GM10266 (cell line): ENCODE measurements at regions not wholly inside any gene's neighbourhood (a gene's known extent, or its start where the extent isn't known, plus 50 kb on each side); places are given as distances from the start of the nearest gene placed in this dataset.
"Not testable (repeated sequence)": the region's sequence is repeated elsewhere in the genome, so short reads cannot be mapped to it uniquely, and the experiment has no call there.

Source experiments
- DNase-seq: peaks from one replicate; pipeline ENCODE4 v3.0.0; 2012; ENCODE audit errors: extremely low spot score
- CTCF ChIP-seq: IDR thresholded peaks from 2 replicates; pipeline ENCODE4 v1.5.1; 2012; ENCODE audit warnings: mild to moderate bottlenecking, low read depth; ENCODE audit not compliant: control insufficient read depth, insufficient read depth; ENCODE audit errors: missing control alignments

- DNase-seq = no peak
- TF ChIP-seq CTCF = no peak
Measured at GRCh38 chr12:126936181-126936851, 1330.7 kb upstream of the TMEM132C start.

GRCh38 chr12:126937431-126937830 lies 1329.5 kb upstream of the TMEM132C start:
- no peak for TF ChIP-seq CTCF
- DNase-seq = no peak

- no peak for TF ChIP-seq CTCF
- DNase-seq = no peak
Measured at GRCh38 chr12:126944684-126945083, 1322.3 kb upstream of the TMEM132C start.

GRCh38 chr12:126946958-126947357 lies 1320.0 kb upstream of the TMEM132C start:
- DNase-seq = not testable (repeated sequence)

GRCh38 chr12:126949558-126949957 lies 1317.4 kb upstream of the TMEM132C start:
- DNase-seq = no peak
- TF ChIP-seq CTCF = no peak

- DNase-seq = no peak
- no peak for TF ChIP-seq CTCF
Measured at GRCh38 chr12:126950266-126950665, 1316.7 kb upstream of the TMEM132C start.

- no peak for TF ChIP-seq CTCF
- DNase-seq = no peak
Measured at GRCh38 chr12:126952096-126953007, 1314.6 kb upstream of the TMEM132C start.
